Myocyte (in vitro differentiated cells): ENCODE measurements at regions not wholly inside any gene's neighbourhood (a gene's known extent, or its start where the extent isn't known, plus 50 kb on each side); places are given as distances from the start of the nearest gene placed in this dataset.

ENCODE experiments used
- DNase-seq: peaks from one replicate; pipeline ENCODE4 v3.0.0-alpha.2; 2012; ENCODE audit warnings: low read depth

- DNase-seq: no peak
Observed at GRCh38 chr17:5943982-5944381, 126.2 kb upstream of the WSCD1 start.

GRCh38 chr17:5947701-5948180 lies 122.4 kb upstream of the WSCD1 start:
- DNase-seq: no peak

- no peak for DNase-seq
Observed at GRCh38 chr17:5948811-5949210, 121.4 kb upstream of the WSCD1 start.

GRCh38 chr17:5950878-5951277 lies 119.3 kb upstream of the WSCD1 start:
- DNase-seq: no peak

- DNase-seq: no peak
Observed at GRCh38 chr17:5951912-5952311, 118.3 kb upstream of the WSCD1 start.

GRCh38 chr17:5952518-5952917 lies 117.7 kb upstream of the WSCD1 start:
- DNase-seq: no peak

- no peak for DNase-seq
Observed at GRCh38 chr17:5955764-5956163, 114.4 kb upstream of the WSCD1 start.

GRCh38 chr17:5958850-5959249 lies 111.3 kb upstream of the WSCD1 start:
- DNase-seq: no peak

GRCh38 chr17:5962371-5962770 lies 107.8 kb upstream of the WSCD1 start:
- no peak for DNase-seq

- DNase-seq: no peak
Observed at GRCh38 chr17:5971969-5972368, 98.2 kb upstream of the WSCD1 start.

- no peak for DNase-seq
Observed at GRCh38 chr17:5973410-5973809, 96.8 kb upstream of the WSCD1 start.

- no peak for DNase-seq
Observed at GRCh38 chr17:5975661-5976060, 94.5 kb upstream of the WSCD1 start.

GRCh38 chr17:5976251-5976650 lies 93.9 kb upstream of the WSCD1 start:
- no peak for DNase-seq

GRCh38 chr17:5978496-5978895 lies 91.7 kb upstream of the WSCD1 start:
- no peak for DNase-seq

GRCh38 chr17:5980941-5981340 lies 89.2 kb upstream of the WSCD1 start:
- DNase-seq: no peak

- DNase-seq: no peak
Observed at GRCh38 chr17:5986644-5987043, 83.5 kb upstream of the WSCD1 start.

- no peak for DNase-seq
Observed at GRCh38 chr17:6000426-6000825, 69.8 kb upstream of the WSCD1 start.

- peak; percentile 77 for DNase-seq
Observed at GRCh38 chr17:6003221-6003620, 67.0 kb upstream of the WSCD1 start.

- DNase-seq: no peak
Observed at GRCh38 chr17:6005939-6006338, 64.2 kb upstream of the WSCD1 start.

- no peak for DNase-seq
Observed at GRCh38 chr17:6011206-6011605, 59.0 kb upstream of the WSCD1 start.

GRCh38 chr17:6018788-6019187 lies 51.4 kb upstream of the WSCD1 start:
- DNase-seq: no peak

GRCh38 chr17:6019959-6020358 lies 50.2 kb upstream of the WSCD1 start:
- peak; percentile 75 for DNase-seq

- DNase-seq: peak; percentile 47
Observed at GRCh38 chr17:6020376-6021010, 49.7 kb upstream of the WSCD1 start.
